HG03521 (cell line): ENCODE measurements at regions not wholly inside any gene's neighbourhood (a gene's known extent, or its start where the extent isn't known, plus 50 kb on each side); places are given as distances from the start of the nearest gene placed in this dataset.

ENCODE experiments used
- ATAC-seq: cut with Tn5 transposase; IDR thresholded peaks from one replicate; pipeline ENCODE4 v1.9.1; 2021; ENCODE audit warnings: mild to moderate bottlenecking, moderate library complexity; ENCODE audit not compliant: unreplicated experiment

GRCh38 chr11:91872243-91872642 lies 352.4 kb upstream of the FAT3 start:
- ATAC-seq: no peak

DNA sequence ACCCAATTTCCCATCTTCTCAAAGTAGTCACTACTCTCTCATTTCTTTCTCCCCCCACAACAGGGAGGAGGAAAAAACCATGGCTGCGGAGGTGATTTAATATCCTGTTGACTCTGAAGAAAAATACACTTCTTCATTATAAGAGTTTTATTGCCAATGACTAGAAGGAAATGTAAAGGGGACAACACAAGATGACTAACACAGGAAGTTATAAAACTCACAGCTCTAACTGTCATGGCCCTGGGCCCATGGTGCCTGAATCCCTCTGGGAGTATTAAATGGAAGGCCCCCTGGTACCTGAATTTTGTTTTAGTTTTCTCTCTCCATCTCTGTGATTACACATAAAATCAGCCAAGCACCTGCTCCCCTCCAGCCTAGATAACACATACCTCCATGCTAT lies 352.8 kb upstream of the FAT3 start:
- ATAC-seq: no peak

DNA sequence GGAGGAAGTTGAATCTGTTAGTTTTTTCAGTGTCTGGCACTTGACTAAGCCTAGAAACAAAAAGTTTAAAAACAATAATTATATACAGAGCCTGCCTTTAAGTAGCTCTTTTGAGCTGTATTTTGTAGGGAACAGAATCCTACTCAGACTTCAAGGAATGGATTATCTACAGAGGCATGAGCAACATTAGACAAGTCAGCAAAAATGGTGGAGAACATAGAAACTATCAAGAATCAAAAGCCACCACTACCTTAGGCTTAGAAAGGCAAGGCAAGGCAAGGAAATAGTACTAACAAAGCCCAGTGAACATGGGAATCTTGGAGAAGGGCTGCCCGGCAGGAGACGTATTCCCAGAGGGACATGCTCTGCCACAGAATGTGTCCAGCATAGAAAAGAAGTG lies 353.6 kb upstream of the FAT3 start:
- no peak for ATAC-seq

DNA sequence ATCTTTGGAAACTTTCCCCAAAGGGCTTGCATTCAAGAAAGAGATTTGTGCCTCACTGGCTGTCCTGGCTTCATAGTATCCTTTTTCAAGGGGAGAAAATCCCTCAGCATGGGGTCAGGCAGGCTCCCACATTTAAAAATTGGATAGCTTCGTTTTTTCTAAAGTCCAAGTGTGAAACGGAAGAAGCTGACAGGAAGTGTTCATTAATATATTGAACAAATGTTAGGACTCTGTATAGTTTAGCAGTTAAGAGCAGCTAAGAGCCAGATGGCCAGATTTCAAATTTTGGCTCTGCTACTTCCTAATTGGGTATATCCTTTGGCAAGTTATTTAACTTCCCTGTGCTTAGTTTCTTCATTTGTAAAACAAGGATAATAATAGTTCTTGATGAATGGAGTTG lies 354.9 kb upstream of the FAT3 start:
- ATAC-seq: no peak

GRCh38 chr11:91866642-91867041 lies 358.0 kb upstream of the FAT3 start:
- no peak for ATAC-seq

GRCh38 chr11:91860661-91861060 lies 364.0 kb upstream of the FAT3 start:
- ATAC-seq: no peak

- no peak for ATAC-seq
These were observed 365.0 kb upstream of the FAT3 start for GRCh38 chr11:91859666-91860065.

GRCh38 chr11:91857179-91857578 lies 367.4 kb upstream of the FAT3 start:
- no peak for ATAC-seq

DNA sequence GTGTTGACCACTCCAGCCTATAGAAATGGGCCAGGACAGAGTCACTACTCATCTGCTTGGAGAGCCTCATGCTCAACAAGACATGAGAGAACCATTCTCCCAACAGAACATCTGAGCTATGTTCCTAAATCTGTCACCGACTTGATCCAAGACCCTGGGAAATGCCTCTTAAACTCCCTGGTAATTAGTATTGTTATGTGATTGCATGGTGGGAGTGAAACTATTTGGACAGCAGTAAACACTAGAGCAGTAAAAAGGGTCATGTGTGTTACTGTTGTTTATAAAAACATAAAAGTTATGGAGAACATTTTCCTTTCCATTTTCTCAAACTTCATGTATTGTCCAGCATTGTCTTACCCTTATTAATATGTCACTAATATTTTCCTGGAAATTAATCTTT lies 369.8 kb upstream of the FAT3 start:
- no peak for ATAC-seq

GRCh38 chr11:91854171-91854570 lies 370.4 kb upstream of the FAT3 start:
- ATAC-seq: no peak

DNA sequence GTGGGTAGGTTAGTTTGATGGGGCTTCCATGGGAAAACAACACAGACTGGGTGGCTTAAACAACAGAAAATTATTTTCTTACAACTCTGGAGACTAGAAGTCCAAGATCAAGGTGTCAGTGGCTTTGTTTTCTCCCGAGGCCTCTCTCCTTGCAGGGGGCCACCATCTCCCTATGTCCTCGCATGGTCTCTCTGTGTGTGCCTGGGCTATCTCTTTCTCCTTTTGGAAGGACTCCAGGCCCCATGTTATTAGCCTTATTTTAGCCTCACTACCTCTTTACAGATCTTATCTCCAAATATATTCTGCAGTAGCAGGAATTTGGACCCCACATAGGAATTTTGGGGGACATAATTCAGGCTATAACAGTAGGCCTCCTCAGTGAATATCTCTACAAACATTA lies 372.7 kb upstream of the FAT3 start:
- no peak for ATAC-seq

DNA sequence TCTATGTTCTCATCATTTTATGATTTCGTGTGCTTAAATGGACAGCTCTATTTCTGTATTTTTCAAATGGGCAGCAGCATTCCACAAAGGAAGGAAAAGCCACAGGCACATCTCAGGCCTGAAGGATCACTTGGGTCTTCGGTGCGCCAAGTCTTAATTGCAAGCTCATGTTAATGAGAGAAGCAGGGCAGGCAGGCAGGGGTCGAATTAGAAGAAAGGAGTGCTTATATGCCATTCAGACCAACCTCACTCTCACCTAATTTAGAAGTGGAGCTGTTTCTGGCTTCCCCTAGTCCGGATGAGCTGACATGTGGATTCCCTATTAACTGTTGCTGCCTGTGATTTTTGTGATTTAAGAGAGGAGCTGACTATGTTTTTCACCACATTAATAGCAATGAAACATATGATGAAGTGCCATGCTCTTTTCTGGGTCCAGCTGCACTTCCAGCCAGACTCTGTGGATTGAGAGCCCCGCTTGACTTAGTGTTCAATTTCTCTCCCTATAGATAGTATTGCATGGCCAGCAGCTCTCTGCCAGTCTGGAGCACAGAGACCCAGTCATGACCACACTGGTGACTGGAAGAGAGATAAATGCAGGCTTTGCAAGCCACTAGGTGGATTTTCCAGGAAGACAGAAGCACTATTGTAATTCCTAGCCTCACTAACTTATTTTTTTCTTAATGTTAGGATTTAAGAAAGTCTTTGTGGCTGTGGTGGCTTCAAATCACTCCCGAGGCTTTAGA lies 373.9 kb upstream of the FAT3 start:
- no peak for ATAC-seq

DNA sequence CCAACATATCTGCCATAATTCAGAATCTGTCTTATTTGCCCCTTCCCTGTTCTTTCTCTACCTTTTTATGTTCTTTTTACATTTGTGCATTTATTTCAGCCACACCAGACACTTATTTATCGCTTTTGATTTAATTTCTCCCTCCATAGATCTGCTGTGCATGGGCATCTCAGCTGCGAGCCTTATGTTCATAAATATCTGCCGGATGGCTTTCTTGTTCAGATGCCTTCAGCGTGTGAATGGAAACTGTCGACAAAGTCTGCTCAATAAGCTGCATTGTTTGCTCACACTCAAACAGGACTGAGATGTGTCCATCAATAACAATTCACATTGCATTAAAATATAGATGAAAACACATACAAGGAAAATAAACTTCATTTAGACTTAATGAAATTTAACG lies 374.6 kb upstream of the FAT3 start:
- no peak for ATAC-seq

DNA sequence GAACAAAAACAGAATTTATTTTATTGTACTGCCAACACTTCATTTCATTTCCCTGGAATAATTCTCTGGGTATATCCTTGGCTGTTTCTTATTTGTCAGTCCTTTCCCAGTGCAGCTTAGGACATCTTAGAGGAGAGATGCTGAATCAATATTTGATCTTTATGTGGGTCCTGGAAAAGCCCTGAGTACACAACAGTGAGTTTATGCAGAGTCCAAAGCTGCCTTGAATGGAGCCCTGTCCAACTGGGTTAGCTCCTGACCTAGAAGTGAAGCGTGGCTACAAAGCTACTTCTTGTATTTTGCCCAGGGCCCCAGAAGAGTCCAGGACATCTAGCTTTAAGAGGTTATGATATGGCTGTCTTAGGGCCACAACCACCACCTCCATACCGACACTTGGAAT lies 378.0 kb upstream of the FAT3 start:
- ATAC-seq: no peak

- no peak for ATAC-seq
These were observed 378.6 kb upstream of the FAT3 start for GRCh38 chr11:91846002-91846401.

- no peak for ATAC-seq
These were observed 383.9 kb upstream of the FAT3 start for GRCh38 chr11:91840640-91841240.

DNA sequence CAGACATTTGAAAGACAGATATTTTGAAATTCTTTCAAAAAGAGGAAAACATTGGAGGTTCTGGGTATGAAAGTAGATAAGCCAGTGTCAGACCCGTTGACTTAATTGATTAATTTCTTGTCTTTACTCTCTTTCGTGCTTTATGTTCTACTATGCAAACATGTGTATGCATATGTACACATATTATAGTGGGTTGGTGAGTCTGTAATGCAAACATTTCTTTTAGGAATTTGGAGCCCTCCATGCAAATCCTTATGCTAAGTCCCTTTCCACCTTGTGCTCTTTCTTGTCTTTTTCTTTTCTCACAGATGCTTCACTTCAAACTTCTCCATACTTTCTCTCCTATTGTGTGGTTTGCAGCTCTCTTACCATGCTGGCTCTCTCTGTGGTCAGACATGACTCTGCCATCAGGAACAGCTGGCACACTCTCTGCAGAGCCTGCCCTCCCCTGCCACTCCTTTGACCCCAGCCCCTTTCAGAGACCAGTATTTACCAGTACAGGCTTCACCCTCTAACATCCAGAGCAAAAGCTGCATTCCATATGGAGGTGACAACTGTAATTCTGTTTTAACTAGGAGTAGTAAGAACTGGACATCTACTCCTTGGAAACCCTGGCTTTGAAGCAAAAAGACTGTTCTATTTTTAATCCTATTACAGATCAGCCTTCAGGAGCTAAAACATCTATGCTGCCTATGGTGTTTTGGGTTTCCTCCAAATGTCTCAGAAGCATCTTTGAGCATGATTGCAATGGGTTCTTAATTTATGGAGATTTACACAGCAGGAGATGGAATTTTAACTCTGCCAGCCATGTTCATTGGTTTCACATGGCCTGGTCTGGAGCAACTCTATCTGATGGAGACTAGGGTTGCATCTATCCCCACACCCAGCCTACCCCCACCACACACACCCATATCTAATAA lies 386.9 kb upstream of the FAT3 start:
- ATAC-seq: no peak

- ATAC-seq: no peak
These were observed 389.5 kb upstream of the FAT3 start for GRCh38 chr11:91835051-91835560.

DNA sequence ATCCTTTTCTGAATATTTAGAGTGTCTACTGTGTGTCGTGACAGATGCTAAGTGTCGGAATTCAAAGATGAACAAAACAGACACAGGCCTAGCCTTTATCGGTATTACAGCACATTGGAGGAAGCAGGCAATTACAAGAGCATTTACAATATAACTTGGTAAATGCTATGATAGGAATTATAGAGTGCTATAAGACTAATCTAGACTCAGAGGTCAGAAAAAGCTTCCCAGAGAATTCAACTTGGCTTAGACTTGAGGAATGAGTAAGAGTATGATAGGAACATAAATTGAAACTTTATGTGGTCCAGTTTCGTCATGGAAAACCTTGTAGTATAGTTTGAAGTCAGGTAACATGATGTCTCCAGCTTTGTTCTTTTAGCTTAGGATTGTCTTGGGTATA lies 395.7 kb upstream of the FAT3 start:
- no peak for ATAC-seq

- no peak for ATAC-seq
These were observed 398.8 kb upstream of the FAT3 start for GRCh38 chr11:91825777-91826176.

GRCh38 chr11:91823252-91823830 lies 401.3 kb upstream of the FAT3 start:
- ATAC-seq: no peak
